Transverse colon (tissue), 4 donors: ENCODE measurements at regions not wholly inside any gene's neighbourhood (a gene's known extent, or its start where the extent isn't known, plus 50 kb on each side); places are given as distances from the start of the nearest gene placed in this dataset.

Experiments
- DNase-seq: peaks from one replicate; pipeline ENCODE4 v3.0.0-alpha.2; 2019
- H3K27ac ChIP-seq, 4 donors: fragments of 200-600 bp; sonication (generic); 2 replicates each; pipeline ENCODE4 v1.5.1; 2016 to 2018; ENCODE audit warnings: inconsistent platforms in 4 of 4
- H3K27me3 ChIP-seq: fragments of 200-600 bp; sonication (generic); 2 replicates; pipeline ENCODE4 v1.5.1; 2017; ENCODE audit warnings: inconsistent platforms
- H3K36me3 ChIP-seq, 4 donors: fragments of 200-600 bp; sonication (generic); 2 replicates each; pipeline ENCODE4 v1.5.1; 2017 to 2019; ENCODE audit warnings: inconsistent platforms in 4 of 4
- H3K4me1 ChIP-seq, 4 donors: fragments of 200-600 bp; sonication (generic); 2 replicates each; pipeline ENCODE4 v1.5.1; 2017 to 2020; ENCODE audit warnings: inconsistent platforms in 4 of 4
- H3K4me3 ChIP-seq, 4 donors: fragments of 200-600 bp; sonication (generic); 1 replicate in 1 of 4; 2 replicates in 3 of 4; pipeline versions ENCODE4 v1.5.1 to v1.6.1; 2017 to 2019; ENCODE audit warnings: inconsistent platforms in 4 of 4
- H3K9me3 ChIP-seq, 2 donors: fragments of 200-600 bp; sonication (generic); 2 replicates each; pipeline ENCODE4 v1.5.1; 2017 to 2019; ENCODE audit warnings: inconsistent platforms in 2 of 2
- EP300 ChIP-seq: sonication (generic); formaldehyde crosslinking; IDR thresholded peaks from one replicate; pipeline ENCODE4 v1.6.1; 2017; ENCODE audit warnings: antibody characterized with exemption, low read depth
- POLR2A ChIP-seq: fragments of 450-650 bp; IDR thresholded peaks from one replicate; pipeline ENCODE4 v1.6.1; 2016; ENCODE audit warnings: antibody characterized with exemption, mild to moderate bottlenecking, moderate library complexity
- POLR2AphosphoS5 ChIP-seq, 3 donors: sonication (generic); formaldehyde crosslinking; IDR thresholded peaks; one replicate each; pipeline ENCODE4 v1.6.1; 2016; ENCODE audit warnings: antibody characterized with exemption in 3 of 3
- WGBS, 2 donors: methylation state at CpG; one replicate each; pipeline ENCODE4 v1.1.5; 2018; ENCODE audit warnings: low coverage in 1 of 2; 5-methylcytosine and 5-hydroxymethylcytosine counted together
- in situ Hi-C, 4 donors: fragments of 200-750 bp; cut with MboI; loops; one replicate each; pipeline versions ENCODE4 v1.15.0 to v1.15.1; 2017; ENCODE audit warnings: low sequenced_read_pairs in 3 of 4, low pct_ligation_motif_present in 1 of 4, low pct_unique_long_range_greater_than_20kb in 1 of 4
- intact Hi-C: fragments of 100-400 bp; cut with DNase I; formaldehyde crosslinking; loops from one replicate; pipeline ENCODE4 v1.15.1; 2023; ENCODE audit warnings: low total_unique reads
- TF ChIP-seq, protein P1 (sequence below), 5 experiments: fragments of 200-600 bp in 3 of 5; fragments of 450-650 bp in 2 of 5; sonication (generic) in 3 of 5; IDR thresholded peaks; 1 replicate in 2 of 5; 2 replicates in 3 of 5; pipeline ENCODE4 v1.5.1; 2016 to 2017; ENCODE audit warnings: antibody characterized with exemption in 5 of 5, inconsistent platforms in 3 of 5, mild to moderate bottlenecking in 2 of 5, moderate library complexity in 1 of 5

DNA sequence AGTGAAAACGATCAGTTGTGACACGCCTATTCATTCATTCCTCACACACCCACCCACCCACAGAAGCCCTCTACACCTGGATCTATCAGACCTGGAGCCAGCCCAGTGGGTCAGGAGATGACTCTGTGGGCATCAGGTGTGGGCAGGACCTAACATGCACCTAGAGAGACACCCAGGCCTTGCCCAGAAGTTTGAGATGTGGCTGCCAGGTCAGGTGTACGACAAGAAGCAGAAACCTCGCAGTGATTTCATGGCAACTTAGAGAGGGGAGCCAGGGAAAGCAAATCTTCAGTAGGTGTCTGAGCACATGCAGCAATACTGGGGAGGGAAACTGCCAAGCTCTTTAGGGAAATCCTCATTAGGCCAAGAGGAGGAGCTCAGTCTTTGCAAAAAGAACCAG, 264.7 kb upstream of the ROPN1 start:
- TF ChIP-seq POLR2A (no peak), POLR2AphosphoS5 (IDR thresholded peaks at IDR 0.05) (no peak), EP300 (no peak)
- TF ChIP-seq, protein P1, sequence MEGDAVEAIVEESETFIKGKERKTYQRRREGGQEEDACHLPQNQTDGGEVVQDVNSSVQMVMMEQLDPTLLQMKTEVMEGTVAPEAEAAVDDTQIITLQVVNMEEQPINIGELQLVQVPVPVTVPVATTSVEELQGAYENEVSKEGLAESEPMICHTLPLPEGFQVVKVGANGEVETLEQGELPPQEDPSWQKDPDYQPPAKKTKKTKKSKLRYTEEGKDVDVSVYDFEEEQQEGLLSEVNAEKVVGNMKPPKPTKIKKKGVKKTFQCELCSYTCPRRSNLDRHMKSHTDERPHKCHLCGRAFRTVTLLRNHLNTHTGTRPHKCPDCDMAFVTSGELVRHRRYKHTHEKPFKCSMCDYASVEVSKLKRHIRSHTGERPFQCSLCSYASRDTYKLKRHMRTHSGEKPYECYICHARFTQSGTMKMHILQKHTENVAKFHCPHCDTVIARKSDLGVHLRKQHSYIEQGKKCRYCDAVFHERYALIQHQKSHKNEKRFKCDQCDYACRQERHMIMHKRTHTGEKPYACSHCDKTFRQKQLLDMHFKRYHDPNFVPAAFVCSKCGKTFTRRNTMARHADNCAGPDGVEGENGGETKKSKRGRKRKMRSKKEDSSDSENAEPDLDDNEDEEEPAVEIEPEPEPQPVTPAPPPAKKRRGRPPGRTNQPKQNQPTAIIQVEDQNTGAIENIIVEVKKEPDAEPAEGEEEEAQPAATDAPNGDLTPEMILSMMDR (IDR thresholded peaks at IDR 0.05), result no peak
- in situ Hi-C loops (no loop called here), intact Hi-C loops (no loop called here)
- H3K27ac ChIP-seq, result no peak overlapping the region
- H3K9me3 ChIP-seq, result no peaks in the 10 kb centered on the region
- no peak for DNase-seq
- no peaks in the 10 kb centered on the region for H3K27me3 ChIP-seq
- H3K36me3 ChIP-seq, result no peaks in the 10 kb centered on the region
- WGBS, 2 donors, result 84% methylated on average over 4 of the region's 4 CpGs; no CpG with 5 or more reads in 1 of the 2 donors
- H3K4me1 ChIP-seq, result peaks cover 0 to 16% (median 4%) of the 10 kb centered on the region in 4 donors
- no peak overlapping the region for H3K4me3 ChIP-seq

DNA sequence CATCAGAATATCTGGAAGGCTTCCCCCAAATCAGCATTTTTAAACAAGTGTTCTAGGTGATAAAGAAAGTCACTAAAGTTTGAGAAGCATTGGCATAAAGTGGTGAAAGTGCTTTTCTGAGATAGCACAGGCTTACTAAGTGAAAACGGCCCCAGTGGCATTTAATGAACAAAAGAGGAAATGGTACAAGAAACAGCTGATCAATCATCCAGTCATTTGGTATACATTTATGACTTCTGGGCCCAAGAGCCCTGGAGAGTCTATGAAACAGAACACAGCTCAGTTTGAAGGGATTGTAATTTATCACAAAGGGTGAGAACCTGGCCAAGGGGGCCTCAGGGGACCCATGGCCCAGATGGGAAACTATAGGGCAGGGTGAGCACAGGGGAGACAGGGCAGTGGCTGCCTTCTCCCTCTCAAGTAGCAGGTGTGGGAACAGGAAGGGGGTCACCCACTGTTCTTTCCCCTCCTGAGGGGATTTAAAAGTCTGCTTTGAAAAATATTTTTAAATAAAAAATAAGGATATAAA, 265.5 kb upstream of the ROPN1 start:
- Histone ChIP-seq H3K27ac (no peak overlapping the region), H3K4me3 (no peak overlapping the region), H3K27me3 (no peaks in the 10 kb centered on the region), H3K4me1 (peaks cover 0 to 16% (median 4%) of the 10 kb centered on the region in 4 donors), H3K9me3 (no peaks in the 10 kb centered on the region), H3K36me3 (no peaks in the 10 kb centered on the region)
- TF ChIP-seq EP300 (no peak), POLR2AphosphoS5 (IDR thresholded peaks at IDR 0.05) (no peak), POLR2A (no peak)
- TF ChIP-seq, protein P1 (IDR thresholded peaks at IDR 0.05), result no peak
- no peak for DNase-seq
- intact Hi-C loops, result no loop called here
- in situ Hi-C loops, result no loop called here
- WGBS, 2 donors, result 0 to 3% methylated on average over 1 of the region's 1 CpG

DNA sequence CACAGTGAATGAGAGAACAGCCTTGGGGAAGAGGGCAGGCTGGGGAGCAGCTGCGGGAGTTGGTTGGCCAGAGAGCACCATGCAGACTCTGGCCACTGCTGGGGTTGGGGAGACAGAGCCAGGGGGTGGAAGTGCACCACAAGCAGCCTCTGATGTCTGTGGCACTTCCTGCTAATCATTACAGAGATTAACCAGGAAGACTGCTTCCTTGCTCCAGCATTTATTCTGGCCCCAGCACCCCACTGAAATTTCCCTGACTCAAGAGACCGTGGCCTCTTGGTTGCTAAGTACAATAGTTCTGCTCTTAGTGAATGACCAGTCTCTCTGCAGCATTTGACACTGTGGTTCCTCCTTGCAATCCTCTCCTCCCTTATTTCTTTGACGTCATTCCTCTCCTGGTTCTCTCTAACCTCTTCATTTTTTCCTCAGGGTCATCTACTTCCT, 266.2 kb upstream of the ROPN1 start:
- Histone ChIP-seq H3K4me1 (peaks cover 0 to 16% (median 4%) of the 10 kb centered on the region in 4 donors), H3K9me3 (no peaks in the 10 kb centered on the region), H3K4me3 (no peak overlapping the region), H3K27me3 (no peaks in the 10 kb centered on the region), H3K27ac (no peak overlapping the region), H3K36me3 (no peaks in the 10 kb centered on the region)
- in situ Hi-C loops, result no loop called here
- DNase-seq, result no peak
- TF ChIP-seq EP300 (no peak), POLR2AphosphoS5 (IDR thresholded peaks at IDR 0.05) (no peak), POLR2A (no peak)
- TF ChIP-seq, protein P1 (IDR thresholded peaks at IDR 0.05), result no peak
- WGBS, 2 donors, result 67% methylated on average over 2 to 3 of the region's 3 CpGs
- intact Hi-C loops, result no loop called here

DNA sequence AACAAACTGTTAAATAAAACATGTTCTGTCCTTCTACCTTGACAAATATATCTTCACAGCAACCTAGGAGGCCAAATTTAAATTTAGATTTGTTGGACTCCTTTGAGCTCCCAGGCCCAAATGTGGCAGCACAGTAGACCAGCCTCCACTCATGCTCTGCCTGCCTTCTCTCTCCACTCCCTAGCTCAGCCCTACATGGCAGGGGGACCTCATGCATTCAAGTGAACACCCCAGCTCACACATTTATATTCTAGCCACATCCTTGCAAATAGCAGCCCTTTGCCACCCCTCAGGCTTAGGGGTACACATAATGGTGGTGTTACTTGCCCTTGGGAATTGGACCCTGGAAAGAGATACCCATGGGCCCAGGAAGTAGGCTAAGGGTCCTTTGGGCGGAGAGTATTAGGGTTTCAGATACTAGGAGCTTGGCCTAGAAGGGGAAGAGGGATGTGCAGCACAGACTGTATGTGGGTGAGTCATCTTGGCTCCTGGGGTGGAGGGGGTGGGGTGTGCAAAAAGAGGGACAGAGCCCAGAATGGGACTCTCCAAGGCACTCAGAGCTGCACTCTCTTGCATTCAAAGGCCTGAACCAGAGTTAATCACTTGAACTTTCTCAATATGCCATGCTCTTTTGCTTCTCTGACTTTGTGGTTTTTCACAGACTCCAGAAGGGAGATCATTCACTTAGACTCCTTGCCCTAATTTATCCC, 268.4 kb upstream of the ROPN1 start:
- Histone ChIP-seq H3K4me3 (no peak overlapping the region), H3K4me1 (peaks cover 0 to 16% (median 4%) of the 10 kb centered on the region in 4 donors), H3K9me3 (no peaks in the 10 kb centered on the region), H3K27me3 (no peaks in the 10 kb centered on the region), H3K36me3 (no peaks in the 10 kb centered on the region), H3K27ac (peak overlapping the region in 1 of 4 donors; percentile 9)
- in situ Hi-C loops (no loop called here), intact Hi-C loops (no loop called here)
- no peak for DNase-seq
- TF ChIP-seq, protein P1 (IDR thresholded peaks at IDR 0.05), result no peak
- no peak for TF ChIP-seq EP300
- TF ChIP-seq POLR2AphosphoS5 (IDR thresholded peaks at IDR 0.05), result no peak
- TF ChIP-seq POLR2A, result no peak
- 75% methylated on average over 1 of the region's 1 CpG; no CpG with 5 or more reads in 1 of the 2 donors for WGBS, 2 donors
